WTC11 (cell line): ENCODE measurements at regions not wholly inside any gene's neighbourhood (a gene's known extent, or its start where the extent isn't known, plus 50 kb on each side); places are given as distances from the start of the nearest gene placed in this dataset.

Experiments used
- ATAC-seq: fragments of 200-7000 bp; cut with Tn5 transposase; 2 replicates; pipeline ENCODE4 v1.10.0; 2021; ENCODE audit warnings: mild to moderate bottlenecking, moderate library complexity
- CTCF ChIA-PET: fragments of 300-600 bp; sonication (Branson Sonifier 250); formaldehyde crosslinking; loops from one replicate; lab custom pipeline; 2021; ENCODE audit warnings: antibody characterized with exemption; lab: Charles Lee
- POLR2A ChIA-PET: fragments of 350-600 bp; sonication (Branson Sonifier 250); formaldehyde crosslinking; loops from one replicate; lab custom pipeline; 2021; ENCODE audit warnings: antibody characterized with exemption; lab: Charles Lee
- DNase-seq: peaks from one replicate; pipeline ENCODE4 v3.0.0; 2021; ENCODE audit warnings: low spot score
- H3K27ac Mint-ChIP-seq: 2 replicates; pipeline ENCODE4 v1.8.0; 2021; ENCODE audit warnings: mixed read lengths
- H3K27me3 Mint-ChIP-seq: 2 replicates; pipeline ENCODE4 v1.8.0; 2021; ENCODE audit warnings: low read depth, mild to moderate bottlenecking, moderate library complexity, mixed read lengths
- H3K36me3 Mint-ChIP-seq: 2 replicates; pipeline ENCODE4 v1.8.0; 2021; ENCODE audit warnings: mixed read lengths
- H3K4me1 Mint-ChIP-seq: 2 replicates; pipeline ENCODE4 v1.8.0; 2022; ENCODE audit warnings: mixed read lengths
- H3K4me3 Mint-ChIP-seq: 2 replicates; pipeline ENCODE4 v1.8.0; 2021; ENCODE audit warnings: mild to moderate bottlenecking, moderate library complexity, mixed read lengths
- H3K9me3 Mint-ChIP-seq: 2 replicates; pipeline ENCODE4 v1.8.0; 2021; ENCODE audit warnings: mixed read lengths
- ESRRA ChIP-seq: sonication (generic); formaldehyde crosslinking; IDR thresholded peaks from 2 replicates; pipeline ENCODE4 v1.8.1; 2022; ENCODE audit warnings: mild to moderate bottlenecking, missing genetic modification reagents, borderline replicate concordance
- FOXJ3 ChIP-seq: sonication (generic); formaldehyde crosslinking; IDR thresholded peaks from 2 replicates; pipeline ENCODE4 v1.9.0; 2021; ENCODE audit warnings: missing genetic modification reagents, mild to moderate bottlenecking, borderline replicate concordance
- GTF2I ChIP-seq: fragments of 250-450 bp; sonication (Bioruptor Pico); conservative IDR thresholded peaks from 2 replicates; pipeline ENCODE4 v1.4.0; 2021; ENCODE audit warnings: mild to moderate bottlenecking
- MYBL2 ChIP-seq: sonication (generic); formaldehyde crosslinking; IDR thresholded peaks from 2 replicates; pipeline ENCODE4 v1.8.1; 2023; ENCODE audit warnings: mild to moderate bottlenecking, moderate library complexity, missing genetic modification reagents
- NFYB ChIP-seq: sonication (generic); formaldehyde crosslinking; conservative IDR thresholded peaks from 2 replicates; pipeline ENCODE4 v1.8.0; 2022; ENCODE audit warnings: low read depth, missing genetic modification reagents
- NR1H2 ChIP-seq: sonication (generic); formaldehyde crosslinking; IDR thresholded peaks from 2 replicates; pipeline ENCODE4 v1.9.0; 2021; ENCODE audit warnings: mild to moderate bottlenecking, moderate library complexity, missing genetic modification reagents
- SOX15 ChIP-seq: fragments of 250-450 bp; sonication (Bioruptor Pico); IDR thresholded peaks from 2 replicates; pipeline ENCODE4 v1.9.0; 2021; ENCODE audit warnings: mild to moderate bottlenecking
- TCF7 ChIP-seq: sonication (generic); formaldehyde crosslinking; IDR thresholded peaks from 2 replicates; pipeline ENCODE4 v1.8.0; 2022; ENCODE audit warnings: mild to moderate bottlenecking, low read depth, missing genetic modification reagents, moderate library complexity
- ZNF232 ChIP-seq: sonication (generic); formaldehyde crosslinking; IDR thresholded peaks from 2 replicates; pipeline ENCODE4 v1.8.0; 2022; ENCODE audit warnings: mild to moderate bottlenecking, missing genetic modification reagents
- ZNF396 ChIP-seq: fragments of 250-450 bp; sonication (Bioruptor Pico); IDR thresholded peaks from 2 replicates; pipeline ENCODE4 v1.8.0; 2021; ENCODE audit warnings: mild to moderate bottlenecking, moderate library complexity, borderline replicate concordance
- ZNF423 ChIP-seq: fragments of 250-450 bp; sonication (Bioruptor Pico); IDR thresholded peaks from 2 replicates; pipeline ENCODE4 v2.1.2; 2022; ENCODE audit warnings: mild to moderate bottlenecking, moderate library complexity
- ZNF512 ChIP-seq: sonication (generic); formaldehyde crosslinking; IDR thresholded peaks from 2 replicates; pipeline ENCODE4 v1.8.1; 2022; ENCODE audit warnings: missing genetic modification reagents, borderline replicate concordance
- ZNF532 ChIP-seq: fragments of 250-450 bp; sonication (Bioruptor Pico); IDR thresholded peaks from 2 replicates; pipeline ENCODE4 v1.9.0; 2021; ENCODE audit warnings: mild to moderate bottlenecking, borderline replicate concordance
- ZNF671 ChIP-seq: fragments of 250-450 bp; sonication (Bioruptor Pico); IDR thresholded peaks from 2 replicates; pipeline ENCODE4 v1.8.0; 2021; ENCODE audit warnings: mild to moderate bottlenecking
- TF ChIP-seq, protein P1 (sequence below): sonication (generic); formaldehyde crosslinking; IDR thresholded peaks from 2 replicates; pipeline ENCODE4 v1.8.0; 2023; ENCODE audit warnings: missing genetic modification reagents
- TF ChIP-seq, protein P2 (sequence below): fragments of 250-450 bp; sonication (Bioruptor Pico); IDR thresholded peaks from 2 replicates; pipeline ENCODE4 v1.9.0; 2021; ENCODE audit warnings: mild to moderate bottlenecking
- TF ChIP-seq, protein P3 (sequence below): sonication (generic); formaldehyde crosslinking; IDR thresholded peaks from 2 replicates; pipeline ENCODE4 v1.8.1; 2023; ENCODE audit warnings: mild to moderate bottlenecking, missing genetic modification reagents
- TF ChIP-seq, protein P4 (sequence below): sonication (generic); formaldehyde crosslinking; IDR thresholded peaks from 2 replicates; pipeline ENCODE4 v1.8.0; 2023; ENCODE audit warnings: mild to moderate bottlenecking, missing genetic modification reagents

DNA sequence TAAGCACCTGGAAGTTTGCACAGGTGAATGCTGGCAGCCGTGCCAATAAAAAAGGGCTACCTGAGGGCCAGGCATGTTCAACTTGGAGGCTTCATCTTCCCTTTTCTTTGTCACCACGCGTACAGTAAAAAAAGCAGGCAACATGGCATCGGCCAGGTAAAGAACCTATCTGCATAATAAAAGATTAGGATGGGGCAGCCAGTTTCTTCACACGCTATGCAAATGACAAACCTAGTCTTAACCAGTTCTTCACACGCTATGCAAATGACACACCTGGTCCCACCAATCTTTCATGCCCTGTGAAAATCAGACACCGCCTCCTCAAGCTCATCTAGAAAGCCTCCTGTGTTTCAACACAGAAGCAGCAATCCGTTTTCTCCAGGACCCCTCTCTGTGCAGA lies 413.4 kb downstream of the HLX start:
- TF ChIP-seq NR1H2 (no peak), TCF7 (CRISPR knock-in tag) (no peak), ZNF232 (no peak)
- peak; percentile 97 for ATAC-seq
- Mint-ChIP-seq H3K9me3 (no peaks in the 10 kb centered on the region), H3K4me3 (peak overlapping the region; percentile 12; the same call in 1 of the 2 replicates), H3K36me3 (no peaks in the 10 kb centered on the region), H3K27ac (peak overlapping the region; percentile 98), H3K27me3 (no peaks in the 10 kb centered on the region), H3K4me1 (peaks cover 33% of the 10 kb centered on the region)
- peak; percentile 53 for DNase-seq
- POLR2A ChIA-PET: interaction anchor here (0.7 to 1.5 kb wide), 2 partner anchors 22 to 143 kb away, joined by 3 read pairs; no protein-coding TSS in a partner anchor
- CTCF ChIA-PET: interaction anchor here (0.7 to 1.8 kb wide), 2 partner anchors 29 to 138 kb away, joined by 3 to 8 read pairs; no protein-coding TSS in a partner anchor

- no peak overlapping the region for H3K27ac Mint-ChIP-seq
- no peaks in the 10 kb centered on the region for H3K9me3 Mint-ChIP-seq
- no peak overlapping the region for H3K4me3 Mint-ChIP-seq
- TF ChIP-seq NFYB (CRISPR knock-in tag): no peak
- TF ChIP-seq, protein P1, sequence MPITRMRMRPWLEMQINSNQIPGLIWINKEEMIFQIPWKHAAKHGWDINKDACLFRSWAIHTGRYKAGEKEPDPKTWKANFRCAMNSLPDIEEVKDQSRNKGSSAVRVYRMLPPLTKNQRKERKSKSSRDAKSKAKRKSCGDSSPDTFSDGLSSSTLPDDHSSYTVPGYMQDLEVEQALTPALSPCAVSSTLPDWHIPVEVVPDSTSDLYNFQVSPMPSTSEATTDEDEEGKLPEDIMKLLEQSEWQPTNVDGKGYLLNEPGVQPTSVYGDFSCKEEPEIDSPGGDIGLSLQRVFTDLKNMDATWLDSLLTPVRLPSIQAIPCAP (CRISPR knock-in tag): no peak
- no peak for TF ChIP-seq ZNF532 (CRISPR knock-in tag)
- TF ChIP-seq ZNF396: no peak
- no peak for TF ChIP-seq MYBL2 (CRISPR knock-in tag)
- no peak for TF ChIP-seq ESRRA
- TF ChIP-seq GTF2I: no peak
- TF ChIP-seq, protein P2, sequence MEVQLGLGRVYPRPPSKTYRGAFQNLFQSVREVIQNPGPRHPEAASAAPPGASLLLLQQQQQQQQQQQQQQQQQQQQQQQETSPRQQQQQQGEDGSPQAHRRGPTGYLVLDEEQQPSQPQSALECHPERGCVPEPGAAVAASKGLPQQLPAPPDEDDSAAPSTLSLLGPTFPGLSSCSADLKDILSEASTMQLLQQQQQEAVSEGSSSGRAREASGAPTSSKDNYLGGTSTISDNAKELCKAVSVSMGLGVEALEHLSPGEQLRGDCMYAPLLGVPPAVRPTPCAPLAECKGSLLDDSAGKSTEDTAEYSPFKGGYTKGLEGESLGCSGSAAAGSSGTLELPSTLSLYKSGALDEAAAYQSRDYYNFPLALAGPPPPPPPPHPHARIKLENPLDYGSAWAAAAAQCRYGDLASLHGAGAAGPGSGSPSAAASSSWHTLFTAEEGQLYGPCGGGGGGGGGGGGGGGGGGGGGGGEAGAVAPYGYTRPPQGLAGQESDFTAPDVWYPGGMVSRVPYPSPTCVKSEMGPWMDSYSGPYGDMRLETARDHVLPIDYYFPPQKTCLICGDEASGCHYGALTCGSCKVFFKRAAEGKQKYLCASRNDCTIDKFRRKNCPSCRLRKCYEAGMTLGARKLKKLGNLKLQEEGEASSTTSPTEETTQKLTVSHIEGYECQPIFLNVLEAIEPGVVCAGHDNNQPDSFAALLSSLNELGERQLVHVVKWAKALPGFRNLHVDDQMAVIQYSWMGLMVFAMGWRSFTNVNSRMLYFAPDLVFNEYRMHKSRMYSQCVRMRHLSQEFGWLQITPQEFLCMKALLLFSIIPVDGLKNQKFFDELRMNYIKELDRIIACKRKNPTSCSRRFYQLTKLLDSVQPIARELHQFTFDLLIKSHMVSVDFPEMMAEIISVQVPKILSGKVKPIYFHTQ (CRISPR knock-in tag): no peak
- no peak for TF ChIP-seq ZNF423 (CRISPR knock-in tag)
- no peak for TF ChIP-seq ZNF232
- TF ChIP-seq, protein P3, sequence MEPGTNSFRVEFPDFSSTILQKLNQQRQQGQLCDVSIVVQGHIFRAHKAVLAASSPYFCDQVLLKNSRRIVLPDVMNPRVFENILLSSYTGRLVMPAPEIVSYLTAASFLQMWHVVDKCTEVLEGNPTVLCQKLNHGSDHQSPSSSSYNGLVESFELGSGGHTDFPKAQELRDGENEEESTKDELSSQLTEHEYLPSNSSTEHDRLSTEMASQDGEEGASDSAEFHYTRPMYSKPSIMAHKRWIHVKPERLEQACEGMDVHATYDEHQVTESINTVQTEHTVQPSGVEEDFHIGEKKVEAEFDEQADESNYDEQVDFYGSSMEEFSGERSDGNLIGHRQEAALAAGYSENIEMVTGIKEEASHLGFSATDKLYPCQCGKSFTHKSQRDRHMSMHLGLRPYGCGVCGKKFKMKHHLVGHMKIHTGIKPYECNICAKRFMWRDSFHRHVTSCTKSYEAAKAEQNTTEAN (CRISPR knock-in tag): no peak
- no peak for TF ChIP-seq FOXJ3 (CRISPR knock-in tag)
- TF ChIP-seq ZNF512 (CRISPR knock-in tag): no peak
- no peak for TF ChIP-seq SOX15
- TF ChIP-seq, protein P4, sequence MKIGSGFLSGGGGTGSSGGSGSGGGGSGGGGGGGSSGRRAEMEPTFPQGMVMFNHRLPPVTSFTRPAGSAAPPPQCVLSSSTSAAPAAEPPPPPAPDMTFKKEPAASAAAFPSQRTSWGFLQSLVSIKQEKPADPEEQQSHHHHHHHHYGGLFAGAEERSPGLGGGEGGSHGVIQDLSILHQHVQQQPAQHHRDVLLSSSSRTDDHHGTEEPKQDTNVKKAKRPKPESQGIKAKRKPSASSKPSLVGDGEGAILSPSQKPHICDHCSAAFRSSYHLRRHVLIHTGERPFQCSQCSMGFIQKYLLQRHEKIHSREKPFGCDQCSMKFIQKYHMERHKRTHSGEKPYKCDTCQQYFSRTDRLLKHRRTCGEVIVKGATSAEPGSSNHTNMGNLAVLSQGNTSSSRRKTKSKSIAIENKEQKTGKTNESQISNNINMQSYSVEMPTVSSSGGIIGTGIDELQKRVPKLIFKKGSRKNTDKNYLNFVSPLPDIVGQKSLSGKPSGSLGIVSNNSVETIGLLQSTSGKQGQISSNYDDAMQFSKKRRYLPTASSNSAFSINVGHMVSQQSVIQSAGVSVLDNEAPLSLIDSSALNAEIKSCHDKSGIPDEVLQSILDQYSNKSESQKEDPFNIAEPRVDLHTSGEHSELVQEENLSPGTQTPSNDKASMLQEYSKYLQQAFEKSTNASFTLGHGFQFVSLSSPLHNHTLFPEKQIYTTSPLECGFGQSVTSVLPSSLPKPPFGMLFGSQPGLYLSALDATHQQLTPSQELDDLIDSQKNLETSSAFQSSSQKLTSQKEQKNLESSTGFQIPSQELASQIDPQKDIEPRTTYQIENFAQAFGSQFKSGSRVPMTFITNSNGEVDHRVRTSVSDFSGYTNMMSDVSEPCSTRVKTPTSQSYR (CRISPR knock-in tag): no peak
- no peak for TF ChIP-seq ZNF671
- no peak for DNase-seq
- H3K36me3 Mint-ChIP-seq: no peaks in the 10 kb centered on the region
- POLR2A ChIA-PET: no interaction called here
- H3K4me1 Mint-ChIP-seq: peaks cover 33% of the 10 kb centered on the region
- CTCF ChIA-PET: interaction anchor here (1.8 kb wide), 1 partner anchor 30 kb away, joined by 8 read pairs; no protein-coding TSS in a partner anchor
- H3K27me3 Mint-ChIP-seq: no peaks in the 10 kb centered on the region
- ATAC-seq: no peak
Measured at GRCh38 chr1:221294242-221294641, 415.0 kb downstream of the HLX start.
